Smooth muscle cell (in vitro differentiated cells): ENCODE measurements at regions not wholly inside any gene's neighbourhood (a gene's known extent, or its start where the extent isn't known, plus 50 kb on each side); places are given as distances from the start of the nearest gene placed in this dataset.

Source experiments
- DNase-seq: peaks from one replicate; lab custom pipeline; 2025; ENCODE audit not compliant: unreplicated experiment; lab: John Stamatoyannopoulos, UW
- H2AFZ ChIP-seq: fragments of 200-600 bp; sonication (generic); 2 replicates; pipeline ENCODE4 v1.6.0; 2016; ENCODE audit warnings: antibody characterized with exemption, low read depth, mild to moderate bottlenecking
- H3F3A ChIP-seq: fragments of 200-600 bp; sonication (generic); 2 replicates; pipeline ENCODE4 v1.6.0; 2017; ENCODE audit warnings: antibody characterized with exemption, low read depth
- H3K27ac ChIP-seq: fragments of 200-600 bp; sonication (generic); 2 replicates; pipeline ENCODE4 v1.5.1; 2016; ENCODE audit warnings: low read depth, mild to moderate bottlenecking
- H3K27me3 ChIP-seq: fragments of 200-600 bp; sonication (generic); 2 replicates; pipeline ENCODE4 v1.6.1; 2016; ENCODE audit warnings: low read depth, mild to moderate bottlenecking
- H3K36me3 ChIP-seq: fragments of 200-600 bp; sonication (generic); 2 replicates; pipeline ENCODE4 v1.5.1; 2016; ENCODE audit warnings: low read depth
- H3K4me1 ChIP-seq: fragments of 200-600 bp; sonication (generic); 2 replicates; pipeline ENCODE4 v1.5.1; 2016; ENCODE audit warnings: low read depth
- H3K4me2 ChIP-seq: fragments of 200-600 bp; sonication (generic); 2 replicates; pipeline ENCODE4 v1.6.0; 2016; ENCODE audit warnings: mild to moderate bottlenecking
- H3K4me3 ChIP-seq: fragments of 200-600 bp; sonication (generic); 2 replicates; pipeline ENCODE4 v1.5.1; 2016; ENCODE audit warnings: mild to moderate bottlenecking
- H3K79me2 ChIP-seq: fragments of 200-600 bp; sonication (generic); 2 replicates; pipeline ENCODE4 v1.6.0; 2016; ENCODE audit warnings: low read depth, mild to moderate bottlenecking
- H3K9ac ChIP-seq: fragments of 200-600 bp; sonication (generic); 2 replicates; pipeline ENCODE4 v1.6.0; 2016; ENCODE audit warnings: low read depth
- H3K9me3 ChIP-seq: fragments of 200-600 bp; sonication (generic); replicated peaks from 2 replicates; pipeline ENCODE4 v1.5.1; 2016; ENCODE audit warnings: low read depth
- H4K20me1 ChIP-seq: fragments of 200-600 bp; sonication (generic); 2 replicates; pipeline ENCODE4 v1.6.0; 2016; ENCODE audit warnings: low read depth
- WGBS: methylation state at CpG from one replicate; pipeline ENCODE4 v1.1.7; 2016; ENCODE audit warnings: low lambda C conversion rate; 5-methylcytosine and 5-hydroxymethylcytosine counted together
- TF ChIP-seq, protein P1 (sequence below): fragments of 200-600 bp; sonication (generic); IDR thresholded peaks from 2 replicates; pipeline ENCODE4 v1.5.1; 2017; ENCODE audit warnings: borderline replicate concordance, mild to moderate bottlenecking, antibody characterized with exemption; ENCODE audit not compliant: insufficient read depth, poor library complexity, severe bottlenecking

DNA sequence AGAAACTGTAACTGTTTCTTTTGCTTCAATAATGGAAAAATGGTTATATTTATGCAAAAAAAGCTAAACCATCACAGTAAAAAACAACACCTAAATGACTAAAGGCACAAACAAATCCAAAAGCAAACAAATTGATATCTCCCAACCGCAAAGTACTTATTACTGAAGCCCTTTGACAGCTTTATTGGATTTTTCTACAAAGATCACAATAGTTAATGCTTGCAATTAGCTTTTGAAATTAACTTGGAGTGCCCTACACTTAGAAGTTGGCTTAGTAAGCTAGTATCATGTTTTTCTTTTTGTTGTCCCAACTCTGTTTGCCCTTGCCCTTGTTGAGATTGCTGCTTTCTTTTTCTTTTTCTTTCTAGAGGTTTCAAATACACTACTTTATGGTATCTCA lies 257.5 kb downstream of the INHBA start:
- Histone ChIP-seq H3K36me3 (no peaks in the 10 kb centered on the region), H3K27ac (no peak overlapping the region), H3K27me3 (no peaks in the 10 kb centered on the region), H3K4me2 (peak overlapping the region; percentile 38), H3K4me1 (peaks cover 17% of the 10 kb centered on the region), H3K9me3 (no peaks in the 10 kb centered on the region), H3F3A (peaks cover 19% of the 10 kb centered on the region), H3K9ac (no peak overlapping the region), H4K20me1 (no peaks in the 10 kb centered on the region), H3K79me2 (no peaks in the 10 kb centered on the region), H3K4me3 (no peak overlapping the region), H2AFZ (peak overlapping the region; percentile 17)
- DNase-seq = no peak
- TF ChIP-seq, protein P1, sequence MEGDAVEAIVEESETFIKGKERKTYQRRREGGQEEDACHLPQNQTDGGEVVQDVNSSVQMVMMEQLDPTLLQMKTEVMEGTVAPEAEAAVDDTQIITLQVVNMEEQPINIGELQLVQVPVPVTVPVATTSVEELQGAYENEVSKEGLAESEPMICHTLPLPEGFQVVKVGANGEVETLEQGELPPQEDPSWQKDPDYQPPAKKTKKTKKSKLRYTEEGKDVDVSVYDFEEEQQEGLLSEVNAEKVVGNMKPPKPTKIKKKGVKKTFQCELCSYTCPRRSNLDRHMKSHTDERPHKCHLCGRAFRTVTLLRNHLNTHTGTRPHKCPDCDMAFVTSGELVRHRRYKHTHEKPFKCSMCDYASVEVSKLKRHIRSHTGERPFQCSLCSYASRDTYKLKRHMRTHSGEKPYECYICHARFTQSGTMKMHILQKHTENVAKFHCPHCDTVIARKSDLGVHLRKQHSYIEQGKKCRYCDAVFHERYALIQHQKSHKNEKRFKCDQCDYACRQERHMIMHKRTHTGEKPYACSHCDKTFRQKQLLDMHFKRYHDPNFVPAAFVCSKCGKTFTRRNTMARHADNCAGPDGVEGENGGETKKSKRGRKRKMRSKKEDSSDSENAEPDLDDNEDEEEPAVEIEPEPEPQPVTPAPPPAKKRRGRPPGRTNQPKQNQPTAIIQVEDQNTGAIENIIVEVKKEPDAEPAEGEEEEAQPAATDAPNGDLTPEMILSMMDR = no peak
- WGBS = 19% methylated on average over 1 of the region's 1 CpG

DNA sequence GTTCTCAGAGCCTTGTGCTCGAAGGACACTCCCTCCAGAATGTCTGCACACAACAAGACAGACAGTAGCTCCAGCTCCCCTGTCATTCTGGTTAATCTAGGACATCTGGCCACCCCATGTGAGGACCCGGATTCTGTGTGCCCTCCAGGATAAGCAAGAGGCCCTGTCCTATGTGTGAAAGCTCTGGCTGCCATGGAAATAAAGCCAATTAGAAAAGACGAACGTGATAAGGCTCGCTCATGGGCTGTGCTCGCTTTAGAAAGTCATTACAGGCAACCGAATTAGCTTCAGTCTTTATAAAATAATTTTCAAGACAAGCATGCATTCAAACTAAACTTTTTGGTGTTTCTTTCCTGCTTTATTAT lies 263.4 kb downstream of the INHBA start:
- H2AFZ ChIP-seq = peak overlapping the region; percentile 82

DNA sequence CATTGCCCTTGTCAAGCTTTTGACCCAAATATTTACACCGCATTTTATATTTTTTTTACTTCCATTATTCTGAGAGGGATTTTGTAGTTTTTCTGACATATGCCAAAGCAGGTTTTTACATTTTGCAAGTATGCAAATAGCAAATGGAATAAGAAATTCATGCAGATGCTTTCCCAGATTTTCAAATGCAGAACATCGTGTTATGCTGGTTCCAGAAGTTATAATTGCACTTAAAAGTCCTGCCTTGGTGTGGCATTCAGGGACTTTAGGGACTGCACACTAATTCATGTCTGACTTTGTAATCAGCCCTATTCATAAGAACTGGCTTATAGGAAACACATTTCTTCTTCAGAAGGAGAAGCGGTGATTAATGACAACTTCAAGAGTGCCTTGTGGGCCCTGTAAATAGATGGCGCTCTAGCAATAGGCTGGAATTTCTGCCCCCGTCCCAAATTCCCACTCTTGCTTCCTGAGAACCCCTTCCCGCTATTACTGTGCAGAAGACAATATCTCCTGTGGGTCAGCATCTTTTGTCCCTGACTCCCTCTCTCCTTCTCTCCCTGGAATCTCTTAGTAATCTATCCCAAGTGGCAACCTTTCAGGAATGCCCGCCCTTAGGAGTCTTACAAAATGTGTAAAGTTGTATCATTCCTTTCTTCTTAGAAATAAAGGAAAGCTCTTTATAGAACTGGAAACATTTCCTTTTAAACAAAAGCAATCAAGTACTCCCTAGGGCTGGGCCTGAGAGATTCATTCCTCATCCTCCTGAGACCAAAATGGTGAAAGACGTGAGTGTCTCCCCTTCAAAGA lies 264.0 kb downstream of the INHBA start:
- no peak overlapping the region for H3K4me2 ChIP-seq
- peak overlapping the region; percentile 82 for H2AFZ ChIP-seq

More for the DNA sequence above, 263.4 kb downstream of the INHBA start:
- Histone ChIP-seq H3K27me3 (no peaks in the 10 kb centered on the region), H3F3A (no peaks in the 10 kb centered on the region), H3K79me2 (no peaks in the 10 kb centered on the region), H3K4me2 (no peak overlapping the region), H3K4me1 (peaks cover 5% of the 10 kb centered on the region), H3K9ac (no peak overlapping the region), H4K20me1 (no peaks in the 10 kb centered on the region), H3K36me3 (no peaks in the 10 kb centered on the region), H3K4me3 (no peak overlapping the region), H3K9me3 (no peaks in the 10 kb centered on the region), H3K27ac (no peak overlapping the region)
- TF ChIP-seq, protein P1 = no peak
- DNase-seq = no peak
- 42% methylated on average over 7 of the region's 7 CpGs for WGBS

More for the DNA sequence above, 264.0 kb downstream of the INHBA start:
- WGBS = 92% methylated on average over 8 of the region's 8 CpGs
- H3K27me3 ChIP-seq = no peaks in the 10 kb centered on the region
- H3K4me1 ChIP-seq = peaks cover 5% of the 10 kb centered on the region
- no peaks in the 10 kb centered on the region for H3K9me3 ChIP-seq
- H3F3A ChIP-seq = no peaks in the 10 kb centered on the region
- no peaks in the 10 kb centered on the region for H4K20me1 ChIP-seq
- no peaks in the 10 kb centered on the region for H3K36me3 ChIP-seq
- no peaks in the 10 kb centered on the region for H3K79me2 ChIP-seq
- TF ChIP-seq, protein P1 = no peak
- H3K27ac ChIP-seq = no peak overlapping the region
- H3K9ac ChIP-seq = no peak overlapping the region
- DNase-seq = no peak
- no peak overlapping the region for H3K4me3 ChIP-seq
